ENCODE measurements at regions not wholly inside any gene's neighbourhood (a gene's known extent, or its start where the extent isn't known, plus 50 kb on each side); places are given as distances from the start of the nearest gene placed in this dataset.
"Not testable (repeated sequence)": the region's sequence is repeated elsewhere in the genome, so short reads cannot be mapped to it uniquely, and the experiment has no call there.

DNA sequence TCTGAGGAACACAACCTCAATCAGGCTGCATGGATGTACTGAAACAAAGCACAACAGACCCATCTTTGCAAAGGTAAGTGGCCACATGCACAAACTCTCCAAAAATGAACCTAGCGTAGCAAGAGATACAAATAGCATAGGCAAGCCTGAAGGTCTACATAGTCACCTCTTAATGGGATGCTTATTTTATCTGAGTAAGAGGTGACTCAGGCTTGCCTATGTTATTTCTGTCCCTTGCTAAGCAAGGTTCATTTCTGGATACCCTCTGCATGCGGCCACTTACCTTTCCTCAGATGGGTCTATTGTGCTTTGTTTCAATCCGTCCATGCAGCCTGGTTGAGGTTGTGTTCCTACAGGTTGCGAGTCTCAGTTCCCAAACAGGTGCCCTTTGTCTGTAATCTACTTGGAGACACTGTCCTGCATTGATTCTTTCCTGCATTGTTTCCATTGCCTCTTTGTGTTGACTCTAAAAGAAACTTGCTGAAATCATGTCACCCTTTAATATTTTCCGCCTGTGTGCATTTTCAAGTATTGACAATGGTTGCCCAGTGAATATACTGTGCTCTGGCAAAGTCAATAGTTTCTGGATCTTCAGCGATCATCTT lies 291.8 kb upstream of the LYZL1 start:
- Histone ChIP-seq H3K27ac (ENCODE audit: low read depth, low read length, poor library complexity, severe bottlenecking) (no peak overlapping the region), H3K9me3 (ENCODE audit: low read depth, low read length, poor library complexity, severe bottlenecking) (no peaks in the 10 kb centered on the region), H3K4me1 (ENCODE audit: insufficient read depth, low read length, poor library complexity, severe bottlenecking) (no peaks in the 10 kb centered on the region), H3K27me3 (replicated peaks; ENCODE audit: insufficient read depth, low read depth, low read length, poor library complexity) (no peaks in the 10 kb centered on the region), H3K4me3 (ENCODE audit: low read depth, low read length, poor library complexity, severe bottlenecking) (no peak overlapping the region), H3K36me3 (ENCODE audit: insufficient read depth, low read length, poor library complexity, severe bottlenecking) (no peaks in the 10 kb centered on the region)
- no TSS peak for BruUV-seq (replicated peaks)
- ChIA-PET CTCF (no interaction called here), POLR2A (ENCODE audit: low non-redundant PET) (no interaction called here)
- no peak for TF ChIP-seq EZH2 (IDR thresholded peaks at IDR 0.05; ENCODE audit: borderline replicate concordance, low read depth, low read length, poor library complexity, severe bottlenecking)
- TF ChIP-seq, protein P1, sequence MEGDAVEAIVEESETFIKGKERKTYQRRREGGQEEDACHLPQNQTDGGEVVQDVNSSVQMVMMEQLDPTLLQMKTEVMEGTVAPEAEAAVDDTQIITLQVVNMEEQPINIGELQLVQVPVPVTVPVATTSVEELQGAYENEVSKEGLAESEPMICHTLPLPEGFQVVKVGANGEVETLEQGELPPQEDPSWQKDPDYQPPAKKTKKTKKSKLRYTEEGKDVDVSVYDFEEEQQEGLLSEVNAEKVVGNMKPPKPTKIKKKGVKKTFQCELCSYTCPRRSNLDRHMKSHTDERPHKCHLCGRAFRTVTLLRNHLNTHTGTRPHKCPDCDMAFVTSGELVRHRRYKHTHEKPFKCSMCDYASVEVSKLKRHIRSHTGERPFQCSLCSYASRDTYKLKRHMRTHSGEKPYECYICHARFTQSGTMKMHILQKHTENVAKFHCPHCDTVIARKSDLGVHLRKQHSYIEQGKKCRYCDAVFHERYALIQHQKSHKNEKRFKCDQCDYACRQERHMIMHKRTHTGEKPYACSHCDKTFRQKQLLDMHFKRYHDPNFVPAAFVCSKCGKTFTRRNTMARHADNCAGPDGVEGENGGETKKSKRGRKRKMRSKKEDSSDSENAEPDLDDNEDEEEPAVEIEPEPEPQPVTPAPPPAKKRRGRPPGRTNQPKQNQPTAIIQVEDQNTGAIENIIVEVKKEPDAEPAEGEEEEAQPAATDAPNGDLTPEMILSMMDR (conservative IDR thresholded peaks at IDR 0.05; ENCODE audit: low read depth, low read length): no peak
- intact Hi-C loops (cut with micrococcal nuclease; ENCODE audit: unreplicated experiment): no loop called here
- no peak for DNase-seq (ENCODE audit: low spot score)

DNA sequence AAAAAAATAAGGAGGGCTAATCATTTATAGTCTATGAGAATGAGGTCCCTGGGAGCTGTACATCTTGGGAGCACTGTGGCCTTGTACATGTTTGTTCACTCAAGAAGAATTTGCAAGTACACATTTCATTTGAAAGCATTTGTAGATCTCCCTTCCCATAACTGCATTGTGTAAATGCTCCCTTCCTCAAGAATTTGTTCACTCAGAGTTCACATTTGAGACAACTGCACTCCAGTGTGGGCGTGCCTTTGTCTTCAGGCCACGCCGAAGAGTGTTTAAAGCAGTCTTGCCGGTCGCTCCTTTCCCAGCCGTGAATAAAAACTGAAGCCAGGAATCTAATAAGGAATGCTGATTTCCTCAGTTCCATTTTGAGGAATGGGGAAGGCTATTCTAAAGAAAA lies 291.1 kb upstream of the LYZL1 start:
- POLR2A ChIA-PET (ENCODE audit: low non-redundant PET): no interaction called here
- intact Hi-C loops (cut with micrococcal nuclease; ENCODE audit: unreplicated experiment): no loop called here
- BruUV-seq (replicated peaks): no TSS peak

DNA sequence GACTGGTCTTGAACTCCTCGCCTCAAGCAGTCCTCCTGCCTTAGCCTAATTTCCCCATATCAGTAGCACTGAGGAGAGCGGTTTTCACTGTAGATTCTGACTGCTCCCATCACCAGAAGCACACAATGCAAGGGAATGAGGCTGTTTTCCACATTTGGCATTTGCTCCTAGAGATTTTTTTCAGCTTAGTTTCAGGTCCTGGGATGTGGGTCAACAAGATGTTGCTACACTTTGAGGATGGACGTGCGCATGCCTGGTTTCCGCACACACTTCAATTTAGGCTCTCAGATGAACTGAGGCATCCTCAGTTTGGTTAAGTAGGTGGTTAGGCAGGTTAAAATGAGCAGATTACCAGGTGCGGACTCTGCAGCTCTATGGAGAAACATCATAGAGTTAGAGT lies 287.1 kb upstream of the LYZL1 start:
- CTCF ChIA-PET: interaction anchor here (1.1 kb wide), 1 partner anchor 303 kb away, joined by 5 read pairs; no protein-coding TSS in a partner anchor
- H3K27ac ChIP-seq (ENCODE audit: low read depth, low read length, poor library complexity, severe bottlenecking): no peak overlapping the region
- TF ChIP-seq, protein P1 (conservative IDR thresholded peaks at IDR 0.05; ENCODE audit: low read depth, low read length): no peak
- TF ChIP-seq EZH2 (IDR thresholded peaks at IDR 0.05; ENCODE audit: borderline replicate concordance, low read depth, low read length, poor library complexity, severe bottlenecking): no peak
- intact Hi-C loops (cut with micrococcal nuclease; ENCODE audit: unreplicated experiment): no loop called here
- H3K4me1 ChIP-seq (ENCODE audit: insufficient read depth, low read length, poor library complexity, severe bottlenecking): no peaks in the 10 kb centered on the region
- H3K27me3 ChIP-seq (replicated peaks; ENCODE audit: insufficient read depth, low read depth, low read length, poor library complexity): no peaks in the 10 kb centered on the region
- H3K36me3 ChIP-seq (ENCODE audit: insufficient read depth, low read length, poor library complexity, severe bottlenecking): no peaks in the 10 kb centered on the region
- H3K9me3 ChIP-seq (ENCODE audit: low read depth, low read length, poor library complexity, severe bottlenecking): no peaks in the 10 kb centered on the region
- POLR2A ChIA-PET (ENCODE audit: low non-redundant PET): no interaction called here
- DNase-seq (ENCODE audit: low spot score): no peak
- no TSS peak for BruUV-seq (replicated peaks)
- H3K4me3 ChIP-seq (ENCODE audit: low read depth, low read length, poor library complexity, severe bottlenecking): no peak overlapping the region

More for the DNA sequence above, 291.1 kb upstream of the LYZL1 start:
- no peaks in the 10 kb centered on the region for H3K9me3 ChIP-seq (ENCODE audit: low read depth, low read length, poor library complexity, severe bottlenecking)
- H3K4me1 ChIP-seq (ENCODE audit: insufficient read depth, low read length, poor library complexity, severe bottlenecking): no peaks in the 10 kb centered on the region
- no peaks in the 10 kb centered on the region for H3K36me3 ChIP-seq (ENCODE audit: insufficient read depth, low read length, poor library complexity, severe bottlenecking)
- no peaks in the 10 kb centered on the region for H3K27me3 ChIP-seq (replicated peaks; ENCODE audit: insufficient read depth, low read depth, low read length, poor library complexity)
- no peak for DNase-seq (ENCODE audit: low spot score)
- no peak overlapping the region for H3K4me3 ChIP-seq (ENCODE audit: low read depth, low read length, poor library complexity, severe bottlenecking)
- TF ChIP-seq, protein P1 (conservative IDR thresholded peaks at IDR 0.05; ENCODE audit: low read depth, low read length): no peak
- TF ChIP-seq EZH2 (IDR thresholded peaks at IDR 0.05; ENCODE audit: borderline replicate concordance, low read depth, low read length, poor library complexity, severe bottlenecking): no peak
- no peak overlapping the region for H3K27ac ChIP-seq (ENCODE audit: low read depth, low read length, poor library complexity, severe bottlenecking)
- CTCF ChIA-PET: no interaction called here

DNA sequence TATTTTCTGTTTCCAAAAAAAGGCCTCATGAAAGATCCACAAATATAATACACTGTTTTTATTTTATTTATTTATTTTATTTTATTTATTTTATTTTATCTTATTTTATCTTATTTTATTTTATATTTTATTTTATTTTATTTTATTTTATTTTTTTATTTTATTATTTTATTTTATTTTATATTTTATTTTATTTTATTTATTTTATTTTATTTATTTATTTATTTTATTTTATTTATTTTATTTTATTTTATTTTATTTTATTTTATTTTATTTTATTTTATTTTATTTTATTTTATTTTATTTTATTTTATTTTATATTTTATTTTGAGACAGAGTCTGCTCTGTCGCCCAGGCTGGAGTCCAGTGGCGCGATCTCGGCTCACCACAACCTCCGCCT lies 285.9 kb upstream of the LYZL1 start:
- H3K36me3 ChIP-seq (ENCODE audit: insufficient read depth, low read length, poor library complexity, severe bottlenecking); H3K4me3 ChIP-seq (ENCODE audit: low read depth, low read length, poor library complexity, severe bottlenecking); H3K4me1 ChIP-seq (ENCODE audit: insufficient read depth, low read length, poor library complexity, severe bottlenecking); CTCF ChIA-PET; H3K27ac ChIP-seq (ENCODE audit: low read depth, low read length, poor library complexity, severe bottlenecking); BruUV-seq (replicated peaks); DNase-seq (ENCODE audit: low spot score); H3K27me3 ChIP-seq (replicated peaks; ENCODE audit: insufficient read depth, low read depth, low read length, poor library complexity); POLR2A ChIA-PET (ENCODE audit: low non-redundant PET); intact Hi-C loops (cut with micrococcal nuclease; ENCODE audit: unreplicated experiment); H3K9me3 ChIP-seq (ENCODE audit: low read depth, low read length, poor library complexity, severe bottlenecking): not testable (repeated sequence)

Measured in A673 (cell line).